ENCODE measurements at regions not wholly inside any gene's neighbourhood (a gene's known extent, or its start where the extent isn't known, plus 50 kb on each side); places are given as distances from the start of the nearest gene placed in this dataset.

GRCh38 chr17:77494664-77495435, 354.1 kb downstream of the SEC14L1 start (continued):
- TF ChIP-seq, protein P1, sequence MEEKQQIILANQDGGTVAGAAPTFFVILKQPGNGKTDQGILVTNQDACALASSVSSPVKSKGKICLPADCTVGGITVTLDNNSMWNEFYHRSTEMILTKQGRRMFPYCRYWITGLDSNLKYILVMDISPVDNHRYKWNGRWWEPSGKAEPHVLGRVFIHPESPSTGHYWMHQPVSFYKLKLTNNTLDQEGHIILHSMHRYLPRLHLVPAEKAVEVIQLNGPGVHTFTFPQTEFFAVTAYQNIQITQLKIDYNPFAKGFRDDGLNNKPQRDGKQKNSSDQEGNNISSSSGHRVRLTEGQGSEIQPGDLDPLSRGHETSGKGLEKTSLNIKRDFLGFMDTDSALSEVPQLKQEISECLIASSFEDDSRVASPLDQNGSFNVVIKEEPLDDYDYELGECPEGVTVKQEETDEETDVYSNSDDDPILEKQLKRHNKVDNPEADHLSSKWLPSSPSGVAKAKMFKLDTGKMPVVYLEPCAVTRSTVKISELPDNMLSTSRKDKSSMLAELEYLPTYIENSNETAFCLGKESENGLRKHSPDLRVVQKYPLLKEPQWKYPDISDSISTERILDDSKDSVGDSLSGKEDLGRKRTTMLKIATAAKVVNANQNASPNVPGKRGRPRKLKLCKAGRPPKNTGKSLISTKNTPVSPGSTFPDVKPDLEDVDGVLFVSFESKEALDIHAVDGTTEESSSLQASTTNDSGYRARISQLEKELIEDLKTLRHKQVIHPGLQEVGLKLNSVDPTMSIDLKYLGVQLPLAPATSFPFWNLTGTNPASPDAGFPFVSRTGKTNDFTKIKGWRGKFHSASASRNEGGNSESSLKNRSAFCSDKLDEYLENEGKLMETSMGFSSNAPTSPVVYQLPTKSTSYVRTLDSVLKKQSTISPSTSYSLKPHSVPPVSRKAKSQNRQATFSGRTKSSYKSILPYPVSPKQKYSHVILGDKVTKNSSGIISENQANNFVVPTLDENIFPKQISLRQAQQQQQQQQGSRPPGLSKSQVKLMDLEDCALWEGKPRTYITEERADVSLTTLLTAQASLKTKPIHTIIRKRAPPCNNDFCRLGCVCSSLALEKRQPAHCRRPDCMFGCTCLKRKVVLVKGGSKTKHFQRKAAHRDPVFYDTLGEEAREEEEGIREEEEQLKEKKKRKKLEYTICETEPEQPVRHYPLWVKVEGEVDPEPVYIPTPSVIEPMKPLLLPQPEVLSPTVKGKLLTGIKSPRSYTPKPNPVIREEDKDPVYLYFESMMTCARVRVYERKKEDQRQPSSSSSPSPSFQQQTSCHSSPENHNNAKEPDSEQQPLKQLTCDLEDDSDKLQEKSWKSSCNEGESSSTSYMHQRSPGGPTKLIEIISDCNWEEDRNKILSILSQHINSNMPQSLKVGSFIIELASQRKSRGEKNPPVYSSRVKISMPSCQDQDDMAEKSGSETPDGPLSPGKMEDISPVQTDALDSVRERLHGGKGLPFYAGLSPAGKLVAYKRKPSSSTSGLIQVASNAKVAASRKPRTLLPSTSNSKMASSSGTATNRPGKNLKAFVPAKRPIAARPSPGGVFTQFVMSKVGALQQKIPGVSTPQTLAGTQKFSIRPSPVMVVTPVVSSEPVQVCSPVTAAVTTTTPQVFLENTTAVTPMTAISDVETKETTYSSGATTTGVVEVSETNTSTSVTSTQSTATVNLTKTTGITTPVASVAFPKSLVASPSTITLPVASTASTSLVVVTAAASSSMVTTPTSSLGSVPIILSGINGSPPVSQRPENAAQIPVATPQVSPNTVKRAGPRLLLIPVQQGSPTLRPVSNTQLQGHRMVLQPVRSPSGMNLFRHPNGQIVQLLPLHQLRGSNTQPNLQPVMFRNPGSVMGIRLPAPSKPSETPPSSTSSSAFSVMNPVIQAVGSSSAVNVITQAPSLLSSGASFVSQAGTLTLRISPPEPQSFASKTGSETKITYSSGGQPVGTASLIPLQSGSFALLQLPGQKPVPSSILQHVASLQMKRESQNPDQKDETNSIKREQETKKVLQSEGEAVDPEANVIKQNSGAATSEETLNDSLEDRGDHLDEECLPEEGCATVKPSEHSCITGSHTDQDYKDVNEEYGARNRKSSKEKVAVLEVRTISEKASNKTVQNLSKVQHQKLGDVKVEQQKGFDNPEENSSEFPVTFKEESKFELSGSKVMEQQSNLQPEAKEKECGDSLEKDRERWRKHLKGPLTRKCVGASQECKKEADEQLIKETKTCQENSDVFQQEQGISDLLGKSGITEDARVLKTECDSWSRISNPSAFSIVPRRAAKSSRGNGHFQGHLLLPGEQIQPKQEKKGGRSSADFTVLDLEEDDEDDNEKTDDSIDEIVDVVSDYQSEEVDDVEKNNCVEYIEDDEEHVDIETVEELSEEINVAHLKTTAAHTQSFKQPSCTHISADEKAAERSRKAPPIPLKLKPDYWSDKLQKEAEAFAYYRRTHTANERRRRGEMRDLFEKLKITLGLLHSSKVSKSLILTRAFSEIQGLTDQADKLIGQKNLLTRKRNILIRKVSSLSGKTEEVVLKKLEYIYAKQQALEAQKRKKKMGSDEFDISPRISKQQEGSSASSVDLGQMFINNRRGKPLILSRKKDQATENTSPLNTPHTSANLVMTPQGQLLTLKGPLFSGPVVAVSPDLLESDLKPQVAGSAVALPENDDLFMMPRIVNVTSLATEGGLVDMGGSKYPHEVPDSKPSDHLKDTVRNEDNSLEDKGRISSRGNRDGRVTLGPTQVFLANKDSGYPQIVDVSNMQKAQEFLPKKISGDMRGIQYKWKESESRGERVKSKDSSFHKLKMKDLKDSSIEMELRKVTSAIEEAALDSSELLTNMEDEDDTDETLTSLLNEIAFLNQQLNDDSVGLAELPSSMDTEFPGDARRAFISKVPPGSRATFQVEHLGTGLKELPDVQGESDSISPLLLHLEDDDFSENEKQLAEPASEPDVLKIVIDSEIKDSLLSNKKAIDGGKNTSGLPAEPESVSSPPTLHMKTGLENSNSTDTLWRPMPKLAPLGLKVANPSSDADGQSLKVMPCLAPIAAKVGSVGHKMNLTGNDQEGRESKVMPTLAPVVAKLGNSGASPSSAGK (IDR thresholded peaks at IDR 0.05), result no peak
- TF ChIP-seq, protein P2, sequence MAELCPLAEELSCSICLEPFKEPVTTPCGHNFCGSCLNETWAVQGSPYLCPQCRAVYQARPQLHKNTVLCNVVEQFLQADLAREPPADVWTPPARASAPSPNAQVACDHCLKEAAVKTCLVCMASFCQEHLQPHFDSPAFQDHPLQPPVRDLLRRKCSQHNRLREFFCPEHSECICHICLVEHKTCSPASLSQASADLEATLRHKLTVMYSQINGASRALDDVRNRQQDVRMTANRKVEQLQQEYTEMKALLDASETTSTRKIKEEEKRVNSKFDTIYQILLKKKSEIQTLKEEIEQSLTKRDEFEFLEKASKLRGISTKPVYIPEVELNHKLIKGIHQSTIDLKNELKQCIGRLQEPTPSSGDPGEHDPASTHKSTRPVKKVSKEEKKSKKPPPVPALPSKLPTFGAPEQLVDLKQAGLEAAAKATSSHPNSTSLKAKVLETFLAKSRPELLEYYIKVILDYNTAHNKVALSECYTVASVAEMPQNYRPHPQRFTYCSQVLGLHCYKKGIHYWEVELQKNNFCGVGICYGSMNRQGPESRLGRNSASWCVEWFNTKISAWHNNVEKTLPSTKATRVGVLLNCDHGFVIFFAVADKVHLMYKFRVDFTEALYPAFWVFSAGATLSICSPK (IDR thresholded peaks at IDR 0.05; ENCODE audit: borderline replicate concordance), result no peak
- TF ChIP-seq MEIS2 (IDR thresholded peaks at IDR 0.05; ENCODE audit: partially characterized antibody), result peak; percentile 36
- TF ChIP-seq, protein P3, sequence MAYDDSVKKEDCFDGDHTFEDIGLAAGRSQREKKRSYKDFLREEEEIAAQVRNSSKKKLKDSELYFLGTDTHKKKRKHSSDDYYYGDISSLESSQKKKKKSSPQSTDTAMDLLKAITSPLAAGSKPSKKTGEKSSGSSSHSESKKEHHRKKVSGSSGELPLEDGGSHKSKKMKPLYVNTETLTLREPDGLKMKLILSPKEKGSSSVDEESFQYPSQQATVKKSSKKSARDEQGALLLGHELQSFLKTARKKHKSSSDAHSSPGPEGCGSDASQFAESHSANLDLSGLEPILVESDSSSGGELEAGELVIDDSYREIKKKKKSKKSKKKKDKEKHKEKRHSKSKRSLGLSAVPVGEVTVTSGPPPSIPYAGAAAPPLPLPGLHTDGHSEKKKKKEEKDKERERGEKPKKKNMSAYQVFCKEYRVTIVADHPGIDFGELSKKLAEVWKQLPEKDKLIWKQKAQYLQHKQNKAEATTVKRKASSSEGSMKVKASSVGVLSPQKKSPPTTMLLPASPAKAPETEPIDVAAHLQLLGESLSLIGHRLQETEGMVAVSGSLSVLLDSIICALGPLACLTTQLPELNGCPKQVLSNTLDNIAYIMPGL (CRISPR knock-in tag; IDR thresholded peaks at IDR 0.05), result no peak
- TF ChIP-seq NCOA6 (IDR thresholded peaks at IDR 0.05), result no peak
- no peak for TF ChIP-seq PHF8 (IDR thresholded peaks at IDR 0.05; ENCODE audit: borderline replicate concordance, low read length)
- TF ChIP-seq STAG1 (CRISPR knock-in tag; IDR thresholded peaks at IDR 0.05; ENCODE audit: borderline replicate concordance), result peak; percentile 89; the same call in 1 of the 2 replicates
- no peak for TF ChIP-seq ZNF696 (CRISPR knock-in tag; conservative IDR thresholded peaks at IDR 0.05)
- 0 out of 2 replicates have a peak, but pooled peaks have one; percentile 24 for TF ChIP-seq MYC (IDR thresholded peaks at IDR 0.05; ENCODE audit: low read depth, low read length)
- no peak for TF ChIP-seq MYC (CRISPR knock-in tag; IDR thresholded peaks at IDR 0.05; ENCODE audit: borderline replicate concordance, low read depth)
- TF ChIP-seq NEUROD1 (IDR thresholded peaks at IDR 0.05; ENCODE audit: borderline replicate concordance, low read depth, low read length, partially characterized antibody), result peak; percentile 28
- no peak for TF ChIP-seq EGR1 (conservative IDR thresholded peaks at IDR 0.05)
- TF ChIP-seq SMARCB1 (IDR thresholded peaks at IDR 0.05; ENCODE audit: insufficient read length, low read depth), result no peak
